HG02870 (cell line): ENCODE measurements at regions not wholly inside any gene's neighbourhood (a gene's known extent, or its start where the extent isn't known, plus 50 kb on each side); places are given as distances from the start of the nearest gene placed in this dataset.
"Not testable (repeated sequence)": the region's sequence is repeated elsewhere in the genome, so short reads cannot be mapped to it uniquely, and the experiment has no call there.

Experiments
- ATAC-seq: cut with Tn5 transposase; IDR thresholded peaks from one replicate; pipeline ENCODE4 v1.9.1; 2021; ENCODE audit warnings: mild to moderate bottlenecking, moderate library complexity; ENCODE audit not compliant: unreplicated experiment

- no peak for ATAC-seq
These were observed 103.4 kb upstream of the PDE10A start for GRCh38 chr6:165766457-165766856.

- no peak for ATAC-seq
These were observed 103.0 kb upstream of the PDE10A start for GRCh38 chr6:165766026-165766425.

GRCh38 chr6:165765256-165765655 lies 102.2 kb upstream of the PDE10A start:
- ATAC-seq: not testable (repeated sequence)

GRCh38 chr6:165762876-165763275 lies 99.8 kb upstream of the PDE10A start:
- ATAC-seq: no peak

GRCh38 chr6:165762125-165762524 lies 99.1 kb upstream of the PDE10A start:
- ATAC-seq: no peak

- ATAC-seq: no peak
These were observed 97.8 kb upstream of the PDE10A start for GRCh38 chr6:165760803-165761185.

GRCh38 chr6:165760126-165760802 lies 97.2 kb upstream of the PDE10A start:
- ATAC-seq: no peak

- no peak for ATAC-seq
These were observed 95.4 kb upstream of the PDE10A start for GRCh38 chr6:165758441-165758840.

- no peak for ATAC-seq
These were observed 92.5 kb upstream of the PDE10A start for GRCh38 chr6:165755583-165755982.

GRCh38 chr6:165753506-165753905 lies 90.5 kb upstream of the PDE10A start:
- ATAC-seq: no peak

GRCh38 chr6:165752451-165752850 lies 89.4 kb upstream of the PDE10A start:
- ATAC-seq: no peak

GRCh38 chr6:165751486-165751885 lies 88.4 kb upstream of the PDE10A start:
- ATAC-seq: no peak

GRCh38 chr6:165749163-165749562 lies 86.1 kb upstream of the PDE10A start:
- no peak for ATAC-seq

- no peak for ATAC-seq
These were observed 85.3 kb upstream of the PDE10A start for GRCh38 chr6:165748390-165748789.

GRCh38 chr6:165747963-165748362 lies 84.9 kb upstream of the PDE10A start:
- ATAC-seq: no peak

GRCh38 chr6:165746331-165746730 lies 83.3 kb upstream of the PDE10A start:
- ATAC-seq: no peak

- no peak for ATAC-seq
These were observed 82.5 kb upstream of the PDE10A start for GRCh38 chr6:165745492-165745891.

- ATAC-seq: no peak
These were observed 81.7 kb upstream of the PDE10A start for GRCh38 chr6:165744555-165745228.

GRCh38 chr6:165743366-165743898 lies 80.4 kb upstream of the PDE10A start:
- ATAC-seq: no peak

- no peak for ATAC-seq
These were observed 79.0 kb upstream of the PDE10A start for GRCh38 chr6:165742047-165742446.

GRCh38 chr6:165737396-165737795 lies 74.4 kb upstream of the PDE10A start:
- no peak for ATAC-seq

- ATAC-seq: no peak
These were observed 72.0 kb upstream of the PDE10A start for GRCh38 chr6:165735065-165735464.

GRCh38 chr6:165733489-165733791 lies 70.4 kb upstream of the PDE10A start:
- ATAC-seq: no peak
